ENCODE measurements at regions not wholly inside any gene's neighbourhood (a gene's known extent, or its start where the extent isn't known, plus 50 kb on each side); places are given as distances from the start of the nearest gene placed in this dataset.

DNA sequence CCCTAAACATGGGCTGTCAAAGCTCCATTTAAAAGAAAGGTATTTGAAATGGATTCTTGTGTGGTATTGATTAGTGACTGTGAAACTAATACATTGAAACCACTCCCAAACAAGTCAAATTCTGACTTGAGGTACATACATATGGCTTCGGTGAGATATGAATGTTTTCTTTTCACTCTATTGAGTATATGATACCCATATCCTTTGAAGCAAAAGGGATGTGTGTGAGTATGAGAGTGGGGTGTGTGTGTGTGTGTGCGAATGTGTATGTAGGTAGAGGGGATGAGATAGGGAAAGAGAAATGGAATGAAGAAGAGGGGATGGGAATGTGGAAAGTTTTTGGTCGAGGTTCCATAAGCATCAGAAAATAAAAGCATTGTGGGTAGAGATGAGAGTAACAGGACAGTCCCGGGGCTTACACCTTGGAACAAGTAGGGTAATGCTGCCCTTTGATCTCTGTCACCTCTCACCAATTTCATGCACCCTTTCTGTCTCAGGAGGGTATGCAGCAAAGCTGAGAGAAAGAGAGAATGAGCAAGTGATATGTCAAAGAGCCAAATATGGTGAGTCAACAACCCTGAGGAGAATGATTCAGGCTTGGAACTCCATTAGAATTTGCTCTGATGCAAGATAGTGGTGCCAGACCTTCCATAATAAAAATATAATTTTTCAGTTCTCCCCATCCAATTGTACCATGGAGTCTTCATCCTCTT is 64.0 kb upstream of the ZEB2 start:
- Histone ChIP-seq H3K4me1 (ENCODE audit: control insufficient read depth in 2 of 3, insufficient read depth in 2 of 3, low read depth in 1 of 3, low read length in 3 of 3) (peaks cover 0 to 6% (median 0%) of the 10 kb centered on the region in 3 donors), H3K4me3 (ENCODE audit: low read length in 3 of 3) (no peak overlapping the region), H3K9me3 (ENCODE audit: control insufficient read depth in 2 of 3, insufficient read depth in 1 of 3, low read length in 3 of 3) (no peaks in the 10 kb centered on the region), H3K9ac (ENCODE audit: low read length in 3 of 3) (no peak overlapping the region), H3K36me3 (ENCODE audit: control insufficient read depth in 2 of 3, insufficient read depth in 3 of 3, low read length in 3 of 3) (no peaks in the 10 kb centered on the region), H3K27ac (ENCODE audit: low read depth in 2 of 2, low read length in 2 of 2) (no peak overlapping the region), H3K27me3 (ENCODE audit: control insufficient read depth, insufficient read depth, low read length) (no peaks in the 10 kb centered on the region)
- no peak for FAIRE-seq
- no peak for TF ChIP-seq CTCF (IDR thresholded peaks at IDR 0.05; ENCODE audit: borderline replicate concordance, extremely low read depth, insufficient read depth)
- intact Hi-C loops (cut with DNase I), result no loop called here
- DNase-seq, result no peak

- FAIRE-seq (no peak), DNase-seq (no peak)
- intact Hi-C loops (cut with DNase I), result no loop called here
- H3K9ac ChIP-seq (ENCODE audit: low read length in 3 of 3), result no peak overlapping the region
- no peaks in the 10 kb centered on the region for H3K9me3 ChIP-seq (ENCODE audit: control insufficient read depth in 2 of 3, insufficient read depth in 1 of 3, low read length in 3 of 3)
- H3K4me3 ChIP-seq (ENCODE audit: low read length in 3 of 3), result no peak overlapping the region
- peaks cover 0 to 6% (median 0%) of the 10 kb centered on the region in 3 donors for H3K4me1 ChIP-seq (ENCODE audit: control insufficient read depth in 2 of 3, insufficient read depth in 2 of 3, low read depth in 1 of 3, low read length in 3 of 3)
- TF ChIP-seq CTCF (IDR thresholded peaks at IDR 0.05; ENCODE audit: borderline replicate concordance, extremely low read depth, insufficient read depth), result no peak
- no peaks in the 10 kb centered on the region for H3K27me3 ChIP-seq (ENCODE audit: control insufficient read depth, insufficient read depth, low read length)
- H3K27ac ChIP-seq (ENCODE audit: low read depth in 2 of 2, low read length in 2 of 2), result no peak overlapping the region
- no peaks in the 10 kb centered on the region for H3K36me3 ChIP-seq (ENCODE audit: control insufficient read depth in 2 of 3, insufficient read depth in 3 of 3, low read length in 3 of 3)
These were observed 63.4 kb upstream of the ZEB2 start for GRCh38 chr2:144583381-144583729.

DNA sequence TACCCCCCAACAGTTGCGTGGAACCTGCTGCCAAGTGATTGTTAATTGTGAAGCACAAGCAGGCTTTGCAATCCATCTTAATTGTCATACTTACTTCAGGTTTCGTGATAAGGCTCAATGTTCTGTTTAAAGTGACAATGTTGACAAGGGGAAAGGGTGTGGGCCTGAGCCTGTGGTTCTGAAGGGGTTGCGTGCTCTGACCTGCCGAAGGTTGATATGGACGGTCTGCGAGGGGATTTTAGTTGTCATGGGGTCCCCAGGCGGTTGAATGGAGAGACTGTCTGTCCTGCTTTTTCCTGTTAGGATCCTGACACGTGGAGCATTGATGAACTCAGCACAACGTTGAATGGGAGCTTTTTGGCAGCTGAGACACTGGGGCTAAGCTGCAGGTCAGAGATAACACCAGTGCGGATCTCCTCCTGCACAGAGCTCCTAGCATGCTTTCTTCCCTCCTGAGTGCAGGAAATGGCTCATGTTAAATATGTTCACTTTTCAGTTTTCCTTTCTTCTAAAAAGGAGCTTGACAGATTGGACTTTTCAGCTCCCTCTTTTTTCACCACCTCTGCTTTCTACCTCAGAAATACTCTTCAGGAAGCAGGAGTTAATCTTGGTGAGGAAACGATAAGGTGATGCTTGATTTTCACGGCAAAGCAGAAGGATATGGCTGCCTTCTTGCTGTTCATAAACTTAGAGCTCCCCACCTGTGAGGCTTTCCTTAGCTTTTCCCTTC is 62.9 kb upstream of the ZEB2 start:
- no peak overlapping the region for H3K27ac ChIP-seq (ENCODE audit: low read depth in 2 of 2, low read length in 2 of 2)
- intact Hi-C loops (cut with DNase I), result no loop called here
- no peak overlapping the region for H3K4me3 ChIP-seq (ENCODE audit: low read length in 3 of 3)
- no peaks in the 10 kb centered on the region for H3K9me3 ChIP-seq (ENCODE audit: control insufficient read depth in 2 of 3, insufficient read depth in 1 of 3, low read length in 3 of 3)
- FAIRE-seq, result no peak
- peaks cover 0 to 6% (median 0%) of the 10 kb centered on the region in 3 donors for H3K4me1 ChIP-seq (ENCODE audit: control insufficient read depth in 2 of 3, insufficient read depth in 2 of 3, low read depth in 1 of 3, low read length in 3 of 3)
- DNase-seq, result peak in 1 of 5 donors; percentile 9
- H3K36me3 ChIP-seq (ENCODE audit: control insufficient read depth in 2 of 3, insufficient read depth in 3 of 3, low read length in 3 of 3), result no peaks in the 10 kb centered on the region
- no peak for TF ChIP-seq CTCF (IDR thresholded peaks at IDR 0.05; ENCODE audit: borderline replicate concordance, extremely low read depth, insufficient read depth)
- H3K9ac ChIP-seq (ENCODE audit: low read length in 3 of 3), result no peak overlapping the region
- H3K27me3 ChIP-seq (ENCODE audit: control insufficient read depth, insufficient read depth, low read length), result no peaks in the 10 kb centered on the region

Data from kidney (tissue), 13 donors.